Right ventricle myocardium superior (tissue), 1 donor: ENCODE measurements at regions not wholly inside any gene's neighbourhood (a gene's known extent, or its start where the extent isn't known, plus 50 kb on each side); places are given as distances from the start of the nearest gene placed in this dataset.
"Not testable (repeated sequence)": the region's sequence is repeated elsewhere in the genome, so short reads cannot be mapped to it uniquely, and the experiment has no call there.

Experiments
- ATAC-seq: fragments of 200-7000 bp; cut with Tn5 transposase; one replicate; pipeline ENCODE4 v1.9.1; 2020; ENCODE audit warnings: mild to moderate bottlenecking; ENCODE audit not compliant: poor library complexity
- DNase-seq: peaks from one replicate; pipeline ENCODE4 v3.0.0-alpha.2; 2020
- intact Hi-C: fragments of 100-400 bp; cut with DNase I; formaldehyde crosslinking; loops from one replicate; pipeline ENCODE4 v1.11.2; 2022
- donor health status: DM: no; HTN: yes; CAD: no; lungs with severe emphysema.

- DNase-seq (peak; percentile 26), ATAC-seq (no peak)
- intact Hi-C loops: no loop called here
These were observed 272.7 kb upstream of the MVB12B start for GRCh38 chr9:126053913-126054312.

GRCh38 chr9:126055381-126055985 lies 271.1 kb upstream of the MVB12B start:
- no peak for DNase-seq

GRCh38 chr9:126056312-126057021 lies 270.2 kb upstream of the MVB12B start:
- intact Hi-C loops: no loop called here
- DNase-seq (no peak), ATAC-seq (no peak)

More at GRCh38 chr9:126055381-126055985, 271.1 kb upstream of the MVB12B start:
- intact Hi-C loops: no loop called here
- no peak for ATAC-seq

GRCh38 chr9:126057121-126057825 lies 269.4 kb upstream of the MVB12B start:
- no peak for ATAC-seq
- no peak for DNase-seq
- intact Hi-C loops: no loop called here

- DNase-seq (no peak), ATAC-seq (no peak)
- intact Hi-C loops: no loop called here
These were observed 268.6 kb upstream of the MVB12B start for GRCh38 chr9:126058011-126058531.

DNA sequence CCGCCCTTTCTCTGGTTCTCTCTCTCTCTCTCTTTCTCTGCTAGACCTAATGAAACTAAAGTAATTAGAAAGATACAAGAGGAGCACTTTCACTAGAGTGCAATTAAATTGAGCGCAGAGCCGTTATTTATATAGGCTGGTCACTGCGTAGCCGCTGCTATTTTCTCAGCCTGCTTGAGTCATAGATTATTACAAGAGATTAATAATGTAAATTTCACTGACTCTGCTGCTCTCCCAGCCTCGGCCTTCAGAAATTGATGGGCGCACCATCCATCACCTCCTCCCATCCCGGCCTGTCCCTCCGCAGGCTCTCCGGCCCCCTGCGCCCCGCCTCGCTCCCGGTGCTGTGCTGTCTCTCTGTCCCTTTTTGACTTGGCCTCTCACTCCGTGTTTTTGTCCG lies 268.0 kb upstream of the MVB12B start:
- ATAC-seq: no peak
- intact Hi-C loops: no loop called here
- DNase-seq: no peak

DNA sequence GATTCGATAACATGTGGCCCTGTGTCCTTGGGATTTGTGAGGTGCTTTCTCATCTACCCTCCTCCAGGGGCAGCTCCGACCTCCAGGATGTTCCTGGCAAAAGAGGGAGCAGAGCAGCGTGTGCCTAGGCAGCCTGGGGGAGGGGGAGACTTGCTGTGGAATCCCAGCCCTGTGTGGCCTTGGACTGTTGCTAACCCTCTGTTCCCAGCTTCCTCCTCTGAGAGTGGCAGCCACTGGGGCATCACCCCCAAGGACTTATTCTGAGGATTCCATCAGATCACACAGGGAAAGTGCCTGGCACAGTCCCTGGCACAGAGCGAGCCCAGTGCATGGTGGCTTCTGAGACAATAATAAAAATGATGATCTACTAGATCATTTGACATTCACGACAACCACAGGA lies 265.1 kb upstream of the MVB12B start:
- intact Hi-C loops: no loop called here
- DNase-seq: no peak
- no peak for ATAC-seq

GRCh38 chr9:126062158-126062886 lies 264.3 kb upstream of the MVB12B start:
- ATAC-seq (no peak), DNase-seq (no peak)
- intact Hi-C loops: no loop called here

- ATAC-seq (no peak), DNase-seq (no peak)
- intact Hi-C loops: no loop called here
These were observed 263.3 kb upstream of the MVB12B start for GRCh38 chr9:126063326-126063725.

- intact Hi-C loops: no loop called here
- no peak for ATAC-seq
- DNase-seq: no peak
These were observed 260.5 kb upstream of the MVB12B start for GRCh38 chr9:126066131-126066530.

DNA sequence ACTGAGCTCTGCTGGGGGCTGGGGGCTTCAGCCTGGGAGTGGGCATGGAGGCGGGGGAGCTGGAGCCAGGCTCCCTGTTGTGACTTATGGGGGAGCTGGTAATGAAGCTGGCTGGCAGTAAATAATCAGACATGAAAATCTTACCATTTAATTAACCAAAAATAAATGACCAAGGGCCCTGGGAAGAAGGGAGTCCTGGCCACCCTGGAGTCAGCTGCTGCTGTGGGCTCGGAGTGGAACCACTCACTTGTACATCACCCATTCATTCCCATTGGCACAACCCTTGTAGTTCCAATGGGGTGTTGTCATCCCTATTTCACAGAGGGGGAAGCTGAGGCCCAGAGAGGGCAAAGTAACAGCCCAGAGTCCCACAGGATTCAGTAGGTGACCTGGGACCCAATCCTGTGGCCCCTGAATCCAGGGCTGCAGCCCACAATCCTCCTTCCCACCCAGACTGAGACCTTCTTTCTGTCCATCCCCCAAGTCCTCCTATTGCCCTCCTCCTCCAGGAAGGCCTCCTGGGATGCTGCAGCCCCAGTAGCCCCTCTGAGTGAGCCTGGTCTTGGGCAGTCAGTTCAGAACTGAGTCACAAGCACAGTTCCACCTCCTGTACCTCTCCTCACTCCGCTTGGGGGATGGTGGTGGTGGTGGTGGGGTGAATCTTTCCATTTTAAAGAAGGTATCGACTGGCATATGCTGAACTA lies 259.4 kb upstream of the MVB12B start:
- ATAC-seq: no peak
- intact Hi-C loops: no loop called here
- DNase-seq: no peak

DNA sequence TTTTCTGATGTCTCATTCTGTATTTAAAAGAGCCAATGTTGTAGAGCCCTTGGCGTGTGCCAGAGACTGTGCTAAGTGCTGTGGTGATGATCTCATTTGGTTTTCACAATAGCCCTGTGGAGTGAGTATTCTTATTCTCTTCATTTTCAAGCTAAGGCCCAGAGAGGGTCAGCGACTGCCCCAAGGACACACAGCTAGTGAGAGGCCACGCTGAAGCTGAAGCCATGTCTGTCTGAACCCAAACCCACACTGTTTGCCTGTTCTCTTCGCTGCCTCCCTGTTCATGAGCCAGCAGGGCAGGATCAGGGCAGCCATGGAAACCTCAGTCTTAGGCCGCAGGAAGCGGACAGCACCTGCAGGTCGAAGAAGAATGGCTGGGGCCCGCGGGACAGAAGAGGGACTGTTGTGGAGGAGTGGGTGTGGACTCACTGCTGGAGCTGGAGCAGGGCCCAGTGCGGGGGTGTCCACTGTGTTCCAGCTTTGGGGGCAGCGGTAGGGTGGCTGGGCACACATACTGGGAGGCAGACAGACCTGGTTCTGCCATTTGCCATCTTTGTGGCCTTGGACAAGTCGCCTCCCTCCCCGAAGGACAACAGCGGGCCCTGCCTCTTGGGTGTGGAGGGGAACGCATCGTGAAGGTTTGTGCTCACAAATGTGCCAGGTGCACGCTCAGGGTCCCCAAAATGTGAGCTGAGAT lies 257.9 kb upstream of the MVB12B start:
- intact Hi-C loops: no loop called here
- DNase-seq: no peak
- no peak for ATAC-seq

DNA sequence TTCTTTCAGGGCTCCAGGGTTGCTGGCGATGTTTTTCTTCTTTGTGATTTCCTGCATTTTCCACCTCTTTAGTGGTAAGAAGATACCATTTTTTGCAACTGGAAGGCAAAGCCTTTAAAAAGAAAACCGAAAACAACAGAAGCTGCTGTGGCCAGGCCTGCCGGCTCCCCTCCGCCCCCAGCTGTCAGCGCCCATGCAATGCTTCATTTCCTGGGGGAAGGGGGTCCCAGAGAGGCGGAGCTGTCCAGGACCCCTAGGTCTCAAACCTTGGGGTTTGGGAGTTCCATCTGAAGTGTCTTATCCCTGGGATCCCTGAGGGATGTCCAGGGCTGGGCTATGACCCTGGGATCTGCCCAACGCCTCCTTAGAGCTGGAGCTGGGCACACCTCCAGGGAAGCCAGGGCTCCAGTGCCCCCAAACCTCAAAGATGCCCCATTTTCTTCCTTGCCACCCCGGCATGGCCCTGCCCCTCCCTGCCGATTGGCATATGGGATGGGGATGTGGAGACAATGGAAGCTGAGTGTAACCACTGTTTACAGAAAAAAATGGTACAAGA lies 257.2 kb upstream of the MVB12B start:
- intact Hi-C loops: no loop called here
- DNase-seq: no peak
- no peak for ATAC-seq

- DNase-seq (no peak), ATAC-seq (no peak)
- intact Hi-C loops: no loop called here
These were observed 256.5 kb upstream of the MVB12B start for GRCh38 chr9:126070058-126070655.

- ATAC-seq (no peak), DNase-seq (no peak)
- intact Hi-C loops: no loop called here
These were observed 255.4 kb upstream of the MVB12B start for GRCh38 chr9:126071076-126071750.

DNA sequence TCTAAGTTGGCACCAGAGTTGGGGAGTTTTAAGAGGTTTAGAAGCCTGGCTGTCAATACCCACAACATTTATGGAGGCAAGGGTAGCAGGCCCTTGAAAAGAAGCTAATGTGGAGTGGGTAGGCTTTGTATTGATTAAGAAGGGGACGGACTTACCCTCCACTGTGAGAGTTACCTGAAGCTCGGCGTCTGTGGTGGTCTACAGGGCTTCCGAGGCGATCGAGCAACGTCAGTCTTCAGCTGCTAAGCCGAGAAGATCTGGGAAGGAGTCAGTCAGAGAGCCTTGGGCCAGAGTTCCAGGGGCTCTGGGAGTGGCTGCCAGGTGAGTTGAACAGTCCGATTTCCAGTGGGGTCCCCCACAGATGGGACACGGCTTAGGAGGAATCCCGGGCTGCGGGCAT lies 249.0 kb upstream of the MVB12B start:
- ATAC-seq, intact Hi-C loops, DNase-seq: not testable (repeated sequence)

DNA sequence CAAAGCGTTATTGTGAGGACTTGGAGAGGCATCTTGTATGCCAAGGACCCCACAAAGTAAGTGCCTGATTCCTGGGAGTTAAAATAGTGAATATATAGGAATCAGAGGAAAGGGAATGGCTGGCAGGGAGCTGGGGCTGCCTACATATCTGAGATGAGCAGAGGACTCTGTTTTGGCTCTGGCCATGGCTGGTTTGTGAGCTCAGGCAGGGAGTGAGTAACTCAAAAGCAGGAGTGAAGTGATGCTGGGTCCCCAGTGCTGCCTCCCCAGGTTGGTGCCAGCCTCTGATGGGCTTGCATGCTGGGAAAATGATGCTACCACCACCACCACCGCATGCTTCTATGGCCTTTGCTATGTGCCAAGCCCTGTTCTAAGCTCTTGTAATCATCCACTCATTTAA lies 246.0 kb upstream of the MVB12B start:
- no peak for DNase-seq
- intact Hi-C loops: no loop called here
- no peak for ATAC-seq
